ENCODE measurements at regions not wholly inside any gene's neighbourhood (a gene's known extent, or its start where the extent isn't known, plus 50 kb on each side); places are given as distances from the start of the nearest gene placed in this dataset.

GRCh38 chr9:129316281-129317030 lies 138.4 kb upstream of the IER5L start:
- WGBS (ENCODE audit: low lambda C conversion rate): 91% methylated on average over 11 of the region's 14 CpGs
- no peak for DNase-seq
- no peak overlapping the region for H3K4me2 ChIP-seq
- H3K4me3 ChIP-seq (ENCODE audit: low read depth in 2 of 2, low read length in 1 of 2): no peak overlapping the region
- H3F3A ChIP-seq (replicated peaks; ENCODE audit: insufficient read depth): peaks cover 5% of the 10 kb centered on the region
- H3K9me3 ChIP-seq: no peaks in the 10 kb centered on the region
- H3K9me2 ChIP-seq: no peaks in the 10 kb centered on the region
- H3K27ac ChIP-seq (ENCODE audit: low read depth in 2 of 2, low read length in 1 of 2): no peak overlapping the region
- TF ChIP-seq GABPA (IDR thresholded peaks at IDR 0.05; ENCODE audit: low read depth) (no peak), MAX (IDR thresholded peaks at IDR 0.05; ENCODE audit: low read depth) (no peak), RXRA (IDR thresholded peaks at IDR 0.05; ENCODE audit: borderline replicate concordance, low read depth) (no peak), NRF1 (IDR thresholded peaks at IDR 0.05; ENCODE audit: low read depth, low read length) (no peak), TEAD4 (IDR thresholded peaks at IDR 0.05; ENCODE audit: borderline replicate concordance, insufficient read depth) (no peak), REST (IDR thresholded peaks at IDR 0.05; ENCODE audit: low read depth, low read length) (no peak), IRF3 (IDR thresholded peaks at IDR 0.05; ENCODE audit: low read depth, low read length) (no peak), FOSL2 (IDR thresholded peaks at IDR 0.05; ENCODE audit: borderline replicate concordance, low read depth) (no peak), FOXJ3 (CRISPR knock-in tag; IDR thresholded peaks at IDR 0.05) (no peak), POLR2AphosphoS5 (IDR thresholded peaks at IDR 0.05; ENCODE audit: low read depth, low read length) (no peak), RFX5 (IDR thresholded peaks at IDR 0.05; ENCODE audit: low read length) (no peak), TCF12 (IDR thresholded peaks at IDR 0.05) (no peak), CTCF (IDR thresholded peaks at IDR 0.05) (no peak), GATA2 (CRISPR knock-in tag; IDR thresholded peaks at IDR 0.05) (no peak), RAD21 (IDR thresholded peaks at IDR 0.05; ENCODE audit: low read length) (no peak), FOXM1 (IDR thresholded peaks at IDR 0.05; ENCODE audit: low read depth) (no peak)
- ChIA-PET POLR2A (interaction anchor here (0.6 kb wide), 1 partner anchor 84 kb away, joined by 3 read pairs; no protein-coding TSS in a partner anchor), CTCF (interaction anchor here (0.7 kb wide), 1 partner anchor 174 kb away, joined by 3 read pairs; no protein-coding TSS in a partner anchor)
- no peaks in the 10 kb centered on the region for H4K20me1 ChIP-seq (ENCODE audit: insufficient read depth)
- peaks cover 14 to 28% of the 10 kb centered on the region in 2 experiments; a peak in 3 of 4 replicates for H3K4me1 ChIP-seq (ENCODE audit: control insufficient read depth in 1 of 2, insufficient read depth in 2 of 2, low read depth in 1 of 2, low read length in 1 of 2)
- H3K9ac ChIP-seq: no peak overlapping the region
- H2AFZ ChIP-seq (ENCODE audit: low read depth): no peak overlapping the region
- 0 out of 2 replicates have a peak, but pooled peaks cover 2% of the 10 kb centered on the region for H3K79me2 ChIP-seq (ENCODE audit: insufficient read depth)
- no peaks in the 10 kb centered on the region for H3K27me3 ChIP-seq (ENCODE audit: insufficient read depth)
- H3K36me3 ChIP-seq (replicated peaks in 1 of 2; ENCODE audit: control insufficient read depth in 1 of 2, insufficient read depth in 2 of 2, low read length in 1 of 2): no peaks in the 10 kb centered on the region
